OCI-LY3 (cell line): ENCODE measurements at regions not wholly inside any gene's neighbourhood (a gene's known extent, or its start where the extent isn't known, plus 50 kb on each side); places are given as distances from the start of the nearest gene placed in this dataset.

ENCODE experiments used
- CTCF ChIP-seq: fragments of 200-600, 300-600 bp; sonication (generic); IDR thresholded peaks from 2 replicates; pipeline ENCODE4 v1.5.1; 2014; ENCODE audit warnings: antibody characterized with exemption, low read length, low read depth
- EZH2phosphoT487 ChIP-seq: fragments of 200-600 bp; shearing (Covaris generic); IDR thresholded peaks from 2 replicates; pipeline ENCODE4 v1.6.1; 2018; ENCODE audit warnings: antibody characterized with exemption, mixed run types, low read depth

GRCh38 chr6:121677571-121677970 lies 242.1 kb downstream of the GJA1 start:
- TF ChIP-seq CTCF, result no peak
- no peak for TF ChIP-seq EZH2phosphoT487
